ENCODE measurements at regions not wholly inside any gene's neighbourhood (a gene's known extent, or its start where the extent isn't known, plus 50 kb on each side); places are given as distances from the start of the nearest gene placed in this dataset.

- no peak for DNase-seq
- no peak overlapping the region for H3K9ac ChIP-seq (ENCODE audit: low read depth in 2 of 2, low read length in 2 of 2)
- H3K4me1 ChIP-seq: no peaks in the 10 kb centered on the region
- TF ChIP-seq, protein P1, sequence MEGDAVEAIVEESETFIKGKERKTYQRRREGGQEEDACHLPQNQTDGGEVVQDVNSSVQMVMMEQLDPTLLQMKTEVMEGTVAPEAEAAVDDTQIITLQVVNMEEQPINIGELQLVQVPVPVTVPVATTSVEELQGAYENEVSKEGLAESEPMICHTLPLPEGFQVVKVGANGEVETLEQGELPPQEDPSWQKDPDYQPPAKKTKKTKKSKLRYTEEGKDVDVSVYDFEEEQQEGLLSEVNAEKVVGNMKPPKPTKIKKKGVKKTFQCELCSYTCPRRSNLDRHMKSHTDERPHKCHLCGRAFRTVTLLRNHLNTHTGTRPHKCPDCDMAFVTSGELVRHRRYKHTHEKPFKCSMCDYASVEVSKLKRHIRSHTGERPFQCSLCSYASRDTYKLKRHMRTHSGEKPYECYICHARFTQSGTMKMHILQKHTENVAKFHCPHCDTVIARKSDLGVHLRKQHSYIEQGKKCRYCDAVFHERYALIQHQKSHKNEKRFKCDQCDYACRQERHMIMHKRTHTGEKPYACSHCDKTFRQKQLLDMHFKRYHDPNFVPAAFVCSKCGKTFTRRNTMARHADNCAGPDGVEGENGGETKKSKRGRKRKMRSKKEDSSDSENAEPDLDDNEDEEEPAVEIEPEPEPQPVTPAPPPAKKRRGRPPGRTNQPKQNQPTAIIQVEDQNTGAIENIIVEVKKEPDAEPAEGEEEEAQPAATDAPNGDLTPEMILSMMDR (IDR thresholded peaks at IDR 0.05): no peak
- H3K4me3 ChIP-seq: no peak overlapping the region
- no peak overlapping the region for H3K27ac ChIP-seq
- intact Hi-C loops (cut with DNase I): no loop called here
- no peaks in the 10 kb centered on the region for H3K9me3 ChIP-seq
- H3K36me3 ChIP-seq: no peaks in the 10 kb centered on the region
- H3K27me3 ChIP-seq: no peaks in the 10 kb centered on the region
Observed at GRCh38 chr2:100632759-100633158, 70.0 kb downstream of the PDCL3 start.

DNA sequence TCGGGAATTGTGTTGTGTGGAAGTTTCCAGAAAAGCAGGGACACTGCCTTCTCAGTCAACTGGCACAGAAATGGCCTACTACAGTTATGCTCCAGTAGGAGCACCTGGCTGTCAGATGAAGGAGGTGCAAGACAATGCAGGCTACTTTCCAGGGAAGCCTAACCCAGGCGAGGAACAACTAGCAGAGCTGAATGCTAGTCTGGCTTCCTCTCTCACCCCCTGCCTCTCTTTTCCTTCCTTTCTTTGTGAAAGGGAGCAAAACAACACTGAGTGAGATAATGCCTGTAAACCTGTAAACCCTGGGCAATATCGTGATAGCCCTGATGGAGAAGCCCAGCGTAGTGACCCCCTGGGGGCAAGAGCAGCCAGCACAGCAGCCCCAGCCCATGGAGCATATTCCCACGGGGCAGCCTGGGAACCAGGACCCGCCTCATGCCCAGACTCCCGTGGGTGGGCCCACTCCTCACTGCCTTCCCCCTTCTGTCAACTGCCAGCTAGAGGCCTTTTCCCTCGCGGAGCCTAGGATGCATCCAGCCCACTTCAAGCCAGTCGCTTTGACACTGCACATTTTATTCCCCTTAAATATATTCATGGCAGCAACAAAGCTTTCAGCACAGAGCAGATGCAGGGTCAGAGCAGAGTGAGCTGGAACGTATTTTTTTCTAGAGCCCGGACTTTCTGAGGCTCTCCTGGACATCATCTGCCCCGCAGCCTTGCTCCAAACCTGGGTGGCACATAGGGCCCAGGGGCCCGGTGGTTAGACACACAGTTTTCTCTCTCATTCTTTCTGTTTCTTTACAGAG is 77.0 kb downstream of the PDCL3 start:
- DNase-seq: no peak
- Histone ChIP-seq H3K4me3 (no peak overlapping the region), H3K9ac (ENCODE audit: low read depth in 2 of 2, low read length in 2 of 2) (no peak overlapping the region), H3K27me3 (no peaks in the 10 kb centered on the region), H3K9me3 (no peaks in the 10 kb centered on the region), H3K36me3 (no peaks in the 10 kb centered on the region), H3K4me1 (no peaks in the 10 kb centered on the region), H3K27ac (no peak overlapping the region)
- intact Hi-C loops (cut with DNase I): no loop called here
- TF ChIP-seq, protein P1 (IDR thresholded peaks at IDR 0.05): no peak

- Histone ChIP-seq H3K4me1 (no peaks in the 10 kb centered on the region), H3K36me3 (no peaks in the 10 kb centered on the region), H3K9ac (ENCODE audit: low read depth in 2 of 2, low read length in 2 of 2) (no peak overlapping the region), H3K27ac (no peak overlapping the region), H3K9me3 (no peaks in the 10 kb centered on the region), H3K4me3 (no peak overlapping the region), H3K27me3 (no peaks in the 10 kb centered on the region)
- TF ChIP-seq, protein P1 (IDR thresholded peaks at IDR 0.05): no peak
- DNase-seq: no peak
- intact Hi-C loops (cut with DNase I): no loop called here
Observed at GRCh38 chr2:100640431-100641124, 77.8 kb downstream of the PDCL3 start.

GRCh38 chr2:100641125-100641435 is 78.3 kb downstream of the PDCL3 start:
- no peaks in the 10 kb centered on the region for H3K4me1 ChIP-seq
- no peak overlapping the region for H3K9ac ChIP-seq (ENCODE audit: low read depth in 2 of 2, low read length in 2 of 2)
- no peak overlapping the region for H3K27ac ChIP-seq
- no peaks in the 10 kb centered on the region for H3K9me3 ChIP-seq
- TF ChIP-seq, protein P1 (IDR thresholded peaks at IDR 0.05): no peak
- DNase-seq: no peak
- intact Hi-C loops (cut with DNase I): no loop called here
- no peak overlapping the region for H3K4me3 ChIP-seq
- H3K27me3 ChIP-seq: no peaks in the 10 kb centered on the region
- H3K36me3 ChIP-seq: no peaks in the 10 kb centered on the region

DNA sequence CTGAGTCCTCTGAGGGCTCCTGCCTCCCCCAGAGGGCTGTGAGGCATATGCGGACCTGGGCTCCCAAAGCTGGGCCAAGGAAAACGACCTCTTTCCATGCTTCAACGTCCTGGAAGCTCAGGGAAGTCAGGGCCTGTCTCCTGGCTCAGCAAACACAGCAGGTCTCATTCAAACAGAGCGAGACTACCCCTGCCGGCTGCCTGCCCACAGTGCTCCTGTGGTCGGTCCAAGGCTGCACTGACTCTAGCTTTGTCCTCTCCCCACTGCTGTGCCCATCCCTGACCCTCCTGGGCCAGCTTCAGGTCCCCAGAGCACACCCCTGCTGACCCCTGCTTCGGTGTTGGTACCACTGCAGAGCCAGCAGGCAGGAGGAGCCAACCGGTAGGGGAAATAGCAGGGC is 79.6 kb downstream of the PDCL3 start:
- Histone ChIP-seq H3K9me3 (no peaks in the 10 kb centered on the region), H3K4me3 (no peak overlapping the region), H3K36me3 (no peaks in the 10 kb centered on the region), H3K4me1 (no peaks in the 10 kb centered on the region), H3K27ac (no peak overlapping the region), H3K27me3 (no peaks in the 10 kb centered on the region), H3K9ac (ENCODE audit: low read depth in 2 of 2, low read length in 2 of 2) (no peak overlapping the region)
- intact Hi-C loops (cut with DNase I): no loop called here
- DNase-seq: no peak
- TF ChIP-seq, protein P1 (IDR thresholded peaks at IDR 0.05): no peak
